ENCODE measurements at regions not wholly inside any gene's neighbourhood (a gene's known extent, or its start where the extent isn't known, plus 50 kb on each side); places are given as distances from the start of the nearest gene placed in this dataset.

DNA sequence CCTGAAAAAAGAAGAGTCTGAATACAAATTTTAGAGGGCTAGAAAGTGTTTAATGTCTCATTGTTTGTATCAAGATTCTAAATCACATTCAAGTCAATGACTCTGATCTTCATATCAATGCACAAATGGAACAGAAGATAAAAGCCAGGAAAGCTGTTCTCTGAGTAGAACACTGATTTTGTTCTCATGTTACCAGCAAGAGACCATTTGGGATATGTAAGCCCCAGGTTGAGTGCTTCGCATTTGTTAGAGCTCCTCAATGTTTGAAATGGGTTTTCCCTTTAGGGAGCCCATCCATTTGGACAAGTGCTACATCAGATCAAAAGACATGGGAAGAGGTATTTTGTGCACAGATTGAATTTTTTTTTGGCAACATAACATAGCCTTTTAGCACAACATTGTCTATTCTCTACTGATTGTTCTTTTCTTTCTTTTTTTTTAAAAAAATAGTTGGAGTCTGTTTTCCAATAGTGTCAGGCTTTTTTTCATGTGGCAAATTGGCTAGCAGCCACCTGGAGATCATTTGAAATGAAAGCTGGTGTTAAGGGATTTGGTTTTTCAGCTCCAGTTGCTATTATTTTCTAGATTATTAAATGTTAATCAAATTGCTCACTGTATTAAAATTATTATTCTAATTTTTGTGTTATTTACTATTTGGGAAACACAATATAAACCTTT lies 74.5 kb upstream of the ZPLD1 start:
- CTCF ChIA-PET (ENCODE audit: low intra/inter-chr PET ratio, low total read pairs), result no interaction called here
- in situ Hi-C loops (cut with HindIII; ENCODE audit: extremely low pct_ligation_motif_present, low pct_unique_long_range_greater_than_20kb), result no loop called here
- Histone ChIP-seq H3K27me3 (ENCODE audit: control insufficient read depth in 1 of 2, insufficient read depth in 2 of 2, low read length in 2 of 2) (no peaks in the 10 kb centered on the region), H3K4me3 (replicated peaks in 1 of 3; ENCODE audit: insufficient read depth in 1 of 3, low read depth in 2 of 3, low read length in 3 of 3) (no peak overlapping the region), H3K27ac (ENCODE audit: extremely low read length, insufficient read depth, low read length) (no peak overlapping the region), H3K4me2 (ENCODE audit: low read depth, low read length) (no peak overlapping the region), H3K36me3 (replicated peaks in 1 of 2; ENCODE audit: control insufficient read depth in 1 of 2, insufficient read depth in 2 of 2, low read length in 2 of 2) (no peaks in the 10 kb centered on the region), H3K9me3 (ENCODE audit: low read length) (peaks cover 18% of the 10 kb centered on the region; the same call in 1 of the 2 replicates), H3K9ac (ENCODE audit: insufficient read depth, low read depth, low read length) (no peak overlapping the region), H3K79me2 (ENCODE audit: insufficient read depth, low read length) (no peaks in the 10 kb centered on the region), H2AFZ (ENCODE audit: low read length) (no peak overlapping the region), H3K4me1 (ENCODE audit: insufficient read depth, low read length) (no peaks in the 10 kb centered on the region), H4K20me1 (ENCODE audit: insufficient read depth, low read length) (no peaks in the 10 kb centered on the region)
- POLR2A ChIA-PET, result no interaction called here
- no peak for TF ChIP-seq ZNF570 (CRISPR knock-in tag; IDR thresholded peaks at IDR 0.05; ENCODE audit: borderline replicate concordance)
- TF ChIP-seq, protein P1, sequence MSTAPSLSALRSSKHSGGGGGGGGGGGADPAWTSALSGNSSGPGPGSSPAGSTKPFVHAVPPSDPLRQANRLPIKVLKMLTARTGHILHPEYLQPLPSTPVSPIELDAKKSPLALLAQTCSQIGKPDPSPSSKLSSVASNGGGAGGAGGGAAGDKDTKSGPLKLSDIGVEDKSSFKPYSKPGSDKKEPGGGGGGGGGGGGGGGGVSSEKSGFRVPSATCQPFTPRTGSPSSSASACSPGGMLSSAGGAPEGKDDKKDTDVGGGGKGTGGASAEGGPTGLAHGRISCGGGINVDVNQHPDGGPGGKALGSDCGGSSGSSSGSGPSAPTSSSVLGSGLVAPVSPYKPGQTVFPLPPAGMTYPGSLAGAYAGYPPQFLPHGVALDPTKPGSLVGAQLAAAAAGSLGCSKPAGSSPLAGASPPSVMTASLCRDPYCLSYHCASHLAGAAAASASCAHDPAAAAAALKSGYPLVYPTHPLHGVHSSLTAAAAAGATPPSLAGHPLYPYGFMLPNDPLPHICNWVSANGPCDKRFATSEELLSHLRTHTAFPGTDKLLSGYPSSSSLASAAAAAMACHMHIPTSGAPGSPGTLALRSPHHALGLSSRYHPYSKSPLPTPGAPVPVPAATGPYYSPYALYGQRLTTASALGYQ (CRISPR knock-in tag; IDR thresholded peaks at IDR 0.05), result no peak
- TF ChIP-seq ZSCAN22 (CRISPR knock-in tag; IDR thresholded peaks at IDR 0.05), result no peak
- TF ChIP-seq, protein P2, sequence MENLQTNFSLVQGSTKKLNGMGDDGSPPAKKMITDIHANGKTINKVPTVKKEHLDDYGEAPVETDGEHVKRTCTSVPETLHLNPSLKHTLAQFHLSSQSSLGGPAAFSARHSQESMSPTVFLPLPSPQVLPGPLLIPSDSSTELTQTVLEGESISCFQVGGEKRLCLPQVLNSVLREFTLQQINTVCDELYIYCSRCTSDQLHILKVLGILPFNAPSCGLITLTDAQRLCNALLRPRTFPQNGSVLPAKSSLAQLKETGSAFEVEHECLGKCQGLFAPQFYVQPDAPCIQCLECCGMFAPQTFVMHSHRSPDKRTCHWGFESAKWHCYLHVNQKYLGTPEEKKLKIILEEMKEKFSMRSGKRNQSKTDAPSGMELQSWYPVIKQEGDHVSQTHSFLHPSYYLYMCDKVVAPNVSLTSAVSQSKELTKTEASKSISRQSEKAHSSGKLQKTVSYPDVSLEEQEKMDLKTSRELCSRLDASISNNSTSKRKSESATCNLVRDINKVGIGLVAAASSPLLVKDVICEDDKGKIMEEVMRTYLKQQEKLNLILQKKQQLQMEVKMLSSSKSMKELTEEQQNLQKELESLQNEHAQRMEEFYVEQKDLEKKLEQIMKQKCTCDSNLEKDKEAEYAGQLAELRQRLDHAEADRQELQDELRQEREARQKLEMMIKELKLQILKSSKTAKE (CRISPR knock-in tag; IDR thresholded peaks at IDR 0.05; ENCODE audit: borderline replicate concordance), result no peak
- TF ChIP-seq MBD4 (IDR thresholded peaks at IDR 0.05; ENCODE audit: borderline replicate concordance, low read length), result no peak
- no peak for TF ChIP-seq CEBPB (IDR thresholded peaks at IDR 0.05; ENCODE audit: borderline replicate concordance, low read depth, low read length)
- no peak for TF ChIP-seq ZNF496 (CRISPR knock-in tag; IDR thresholded peaks at IDR 0.05; ENCODE audit: insufficient replicate concordance)
- TF ChIP-seq ZNF720 (CRISPR knock-in tag; IDR thresholded peaks at IDR 0.05), result no peak
- no peak for TF ChIP-seq FOXO1 (CRISPR knock-in tag; IDR thresholded peaks at IDR 0.05)
- no TSS peak for BruUV-seq (replicated peaks)
- 0% methylated on average over 1 of the region's 1 CpG for WGBS (ENCODE audit: low lambda C conversion rate)
- ATAC-seq, result no peak
- no peak for FAIRE-seq
- intact Hi-C loops (cut with micrococcal nuclease; ENCODE audit: unreplicated experiment), result no loop called here
- no peak for DNase-seq (ENCODE audit: low spot score)
